ENCODE measurements at regions not wholly inside any gene's neighbourhood (a gene's known extent, or its start where the extent isn't known, plus 50 kb on each side); places are given as distances from the start of the nearest gene placed in this dataset.

DNA sequence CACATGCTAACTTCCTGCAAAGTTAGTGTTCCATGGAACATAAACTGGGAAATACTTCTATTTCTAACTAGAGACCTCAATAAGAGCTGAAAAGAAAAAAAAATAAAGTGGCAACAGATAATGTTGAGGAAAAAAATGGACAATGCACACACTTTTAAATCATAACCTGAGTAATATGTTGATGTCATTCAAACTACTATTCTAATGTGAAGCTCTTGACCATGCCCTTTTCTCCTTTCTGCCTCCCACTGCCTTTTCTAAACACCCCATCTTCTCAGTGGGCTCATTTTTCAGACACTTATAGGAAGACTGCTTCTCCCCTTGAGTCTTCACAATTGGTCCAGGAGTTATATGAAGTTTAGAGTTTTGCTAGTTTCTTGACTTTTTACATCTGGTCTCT lies 280.9 kb upstream of the NT5C1B start:
- peaks cover 31% of the 10 kb centered on the region for H3K9me3 Mint-ChIP-seq
- DNase-seq, result no peak
- H3K4me1 Mint-ChIP-seq, result no peaks in the 10 kb centered on the region
- H3K27ac Mint-ChIP-seq, result no peak overlapping the region
- no peak overlapping the region for H3K4me3 Mint-ChIP-seq
- TF ChIP-seq, protein P1, sequence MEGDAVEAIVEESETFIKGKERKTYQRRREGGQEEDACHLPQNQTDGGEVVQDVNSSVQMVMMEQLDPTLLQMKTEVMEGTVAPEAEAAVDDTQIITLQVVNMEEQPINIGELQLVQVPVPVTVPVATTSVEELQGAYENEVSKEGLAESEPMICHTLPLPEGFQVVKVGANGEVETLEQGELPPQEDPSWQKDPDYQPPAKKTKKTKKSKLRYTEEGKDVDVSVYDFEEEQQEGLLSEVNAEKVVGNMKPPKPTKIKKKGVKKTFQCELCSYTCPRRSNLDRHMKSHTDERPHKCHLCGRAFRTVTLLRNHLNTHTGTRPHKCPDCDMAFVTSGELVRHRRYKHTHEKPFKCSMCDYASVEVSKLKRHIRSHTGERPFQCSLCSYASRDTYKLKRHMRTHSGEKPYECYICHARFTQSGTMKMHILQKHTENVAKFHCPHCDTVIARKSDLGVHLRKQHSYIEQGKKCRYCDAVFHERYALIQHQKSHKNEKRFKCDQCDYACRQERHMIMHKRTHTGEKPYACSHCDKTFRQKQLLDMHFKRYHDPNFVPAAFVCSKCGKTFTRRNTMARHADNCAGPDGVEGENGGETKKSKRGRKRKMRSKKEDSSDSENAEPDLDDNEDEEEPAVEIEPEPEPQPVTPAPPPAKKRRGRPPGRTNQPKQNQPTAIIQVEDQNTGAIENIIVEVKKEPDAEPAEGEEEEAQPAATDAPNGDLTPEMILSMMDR (IDR thresholded peaks at IDR 0.05), result no peak
- H3K27me3 Mint-ChIP-seq (ENCODE audit: low read depth, poor library complexity), result no peaks in the 10 kb centered on the region
- H3K36me3 Mint-ChIP-seq (ENCODE audit: low read depth), result peaks cover 23% of the 10 kb centered on the region

GRCh38 chr2:18861951-18862350 lies 272.6 kb upstream of the NT5C1B start:
- TF ChIP-seq, protein P1 (IDR thresholded peaks at IDR 0.05), result no peak
- H3K27ac Mint-ChIP-seq, result no peak overlapping the region

GRCh38 chr2:18860179-18860578 lies 270.8 kb upstream of the NT5C1B start:
- no peak for DNase-seq
- peaks cover 31% of the 10 kb centered on the region for H3K9me3 Mint-ChIP-seq
- H3K4me3 Mint-ChIP-seq, result no peak overlapping the region
- TF ChIP-seq, protein P1 (IDR thresholded peaks at IDR 0.05), result no peak
- no peak overlapping the region for H3K27ac Mint-ChIP-seq
- peaks cover 16% of the 10 kb centered on the region for H3K27me3 Mint-ChIP-seq (ENCODE audit: low read depth, poor library complexity)
- H3K36me3 Mint-ChIP-seq (ENCODE audit: low read depth), result peaks cover 9% of the 10 kb centered on the region
- H3K4me1 Mint-ChIP-seq, result no peaks in the 10 kb centered on the region

More at GRCh38 chr2:18861951-18862350, 272.6 kb upstream of the NT5C1B start:
- Mint-ChIP-seq H3K9me3 (peaks cover 46% of the 10 kb centered on the region), H3K36me3 (ENCODE audit: low read depth) (peaks cover 20% of the 10 kb centered on the region), H3K4me1 (no peaks in the 10 kb centered on the region), H3K4me3 (no peak overlapping the region), H3K27me3 (ENCODE audit: low read depth, poor library complexity) (peaks cover 15% of the 10 kb centered on the region)
- no peak for DNase-seq

- TF ChIP-seq, protein P1 (IDR thresholded peaks at IDR 0.05), result no peak
- Mint-ChIP-seq H3K27ac (no peak overlapping the region), H3K9me3 (peaks cover 21% of the 10 kb centered on the region), H3K36me3 (ENCODE audit: low read depth) (peaks cover 5% of the 10 kb centered on the region), H3K4me3 (no peak overlapping the region), H3K4me1 (no peaks in the 10 kb centered on the region), H3K27me3 (ENCODE audit: low read depth, poor library complexity) (peaks cover 12% of the 10 kb centered on the region)
- no peak for DNase-seq
Observed at GRCh38 chr2:18856765-18857164, 267.4 kb upstream of the NT5C1B start.

GRCh38 chr2:18855027-18855426 lies 265.7 kb upstream of the NT5C1B start:
- DNase-seq, result no peak

More at GRCh38 chr2:18855027-18855426, 265.7 kb upstream of the NT5C1B start:
- H3K36me3 Mint-ChIP-seq (ENCODE audit: low read depth), result peaks cover 5% of the 10 kb centered on the region
- H3K4me3 Mint-ChIP-seq, result no peak overlapping the region
- H3K9me3 Mint-ChIP-seq, result peaks cover 19% of the 10 kb centered on the region
- H3K27me3 Mint-ChIP-seq (ENCODE audit: low read depth, poor library complexity), result peaks cover 5% of the 10 kb centered on the region
- TF ChIP-seq, protein P1 (IDR thresholded peaks at IDR 0.05), result peak; percentile 40
- H3K27ac Mint-ChIP-seq, result no peak overlapping the region
- no peaks in the 10 kb centered on the region for H3K4me1 Mint-ChIP-seq

All from nephron progenitor cell (in vitro differentiated cells).